Left kidney (tissue), 1 donor: ENCODE measurements at regions not wholly inside any gene's neighbourhood (a gene's known extent, or its start where the extent isn't known, plus 50 kb on each side); places are given as distances from the start of the nearest gene placed in this dataset.
"Not testable (repeated sequence)": the region's sequence is repeated elsewhere in the genome, so short reads cannot be mapped to it uniquely, and the experiment has no call there.

Experiments
- DNase-seq: peaks from one replicate; pipeline ENCODE4 v3.0.0-alpha.2; 2013

DNA sequence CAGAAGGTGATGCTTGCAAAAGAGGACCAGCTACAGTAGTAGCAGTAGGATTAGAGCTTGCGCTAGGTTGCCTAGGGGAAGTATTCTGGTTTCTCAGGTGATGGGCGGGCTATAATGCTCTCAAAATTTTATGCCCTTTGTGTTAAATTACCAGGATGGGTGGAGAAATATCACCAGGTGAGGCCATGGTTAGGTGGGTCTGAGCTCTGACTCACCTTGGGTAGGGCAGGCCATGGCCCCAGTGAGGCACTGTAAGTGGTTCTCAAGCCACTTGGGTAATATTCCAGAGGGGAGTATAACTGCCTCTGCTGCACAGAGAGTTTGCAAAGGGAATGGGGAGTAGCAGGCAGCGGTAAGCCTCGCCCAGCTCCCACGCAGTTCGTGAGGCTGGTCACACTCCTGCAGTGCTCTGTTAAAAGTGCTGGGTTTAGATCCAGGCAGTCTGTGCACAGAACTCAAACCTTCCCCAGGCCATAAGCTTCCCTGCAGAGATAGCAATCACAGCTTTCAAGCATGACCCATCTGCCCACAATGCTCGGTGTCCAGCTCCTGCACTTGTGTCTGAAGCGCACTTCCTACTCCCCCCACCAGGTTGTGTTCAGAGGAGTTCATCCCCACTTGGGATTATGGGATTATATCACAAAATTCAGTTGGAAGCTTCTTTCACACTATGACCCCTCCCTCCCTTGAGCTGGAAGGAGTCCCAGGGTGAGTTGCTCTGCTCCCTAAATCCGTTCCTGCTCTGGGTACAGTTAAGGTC is 575.0 kb downstream of the CHSY3 start:
- no peak for DNase-seq

DNA sequence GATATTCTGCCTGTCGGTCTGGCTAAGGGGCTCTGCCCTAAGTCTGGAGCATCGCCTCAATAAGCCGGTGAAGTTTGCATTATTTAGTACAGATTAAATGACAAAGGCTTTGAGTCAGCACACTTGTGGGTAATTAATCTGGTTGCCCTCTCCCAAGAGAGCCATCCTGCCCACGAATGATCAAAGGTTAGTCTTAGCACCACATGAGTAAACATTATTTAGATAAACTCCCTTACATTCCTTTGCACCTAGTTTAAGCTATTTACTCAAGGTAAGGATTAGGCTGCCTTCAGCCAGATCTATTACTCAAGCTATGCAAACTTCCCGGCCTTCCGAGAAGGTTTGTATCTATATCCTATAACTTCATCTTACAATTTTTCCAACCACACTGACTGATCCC is 572.1 kb downstream of the CHSY3 start:
- no peak for DNase-seq

DNA sequence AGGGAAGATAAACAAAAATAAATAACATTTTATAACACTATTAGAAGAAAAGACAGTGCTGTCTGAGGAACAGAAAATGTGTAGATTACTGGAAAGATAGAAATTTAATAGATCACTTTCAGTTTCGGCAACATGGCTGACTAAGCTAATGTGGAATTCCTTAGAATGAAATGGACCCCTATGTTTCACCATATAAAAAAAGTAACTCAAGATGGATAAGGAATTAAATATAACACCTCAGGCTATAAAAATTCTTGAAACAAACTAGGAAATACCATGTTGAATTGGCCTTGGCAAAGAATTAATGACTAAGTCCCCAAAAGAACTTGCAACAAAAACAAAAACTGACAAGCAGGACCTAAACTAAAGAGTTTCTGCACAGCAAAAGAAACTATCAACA is 558.3 kb downstream of the CHSY3 start:
- no peak for DNase-seq

DNA sequence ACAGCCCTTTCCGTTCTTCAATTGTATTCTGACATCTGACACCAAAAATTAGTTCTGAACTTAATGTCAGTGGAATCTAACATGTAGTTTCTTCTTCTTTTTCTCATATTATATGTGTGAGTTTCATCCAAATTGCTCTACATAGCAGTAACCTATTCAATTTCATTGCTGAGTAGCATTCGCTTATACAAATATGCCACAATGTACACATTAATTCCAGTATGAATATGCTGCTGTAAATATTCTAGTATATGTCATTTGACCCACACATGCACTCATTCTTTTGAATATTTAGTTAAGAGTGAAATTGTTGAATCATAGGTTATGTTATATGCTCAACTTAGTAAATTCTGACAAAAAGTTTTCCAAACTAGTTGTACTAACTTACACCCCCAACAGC is 550.9 kb downstream of the CHSY3 start:
- no peak for DNase-seq

DNA sequence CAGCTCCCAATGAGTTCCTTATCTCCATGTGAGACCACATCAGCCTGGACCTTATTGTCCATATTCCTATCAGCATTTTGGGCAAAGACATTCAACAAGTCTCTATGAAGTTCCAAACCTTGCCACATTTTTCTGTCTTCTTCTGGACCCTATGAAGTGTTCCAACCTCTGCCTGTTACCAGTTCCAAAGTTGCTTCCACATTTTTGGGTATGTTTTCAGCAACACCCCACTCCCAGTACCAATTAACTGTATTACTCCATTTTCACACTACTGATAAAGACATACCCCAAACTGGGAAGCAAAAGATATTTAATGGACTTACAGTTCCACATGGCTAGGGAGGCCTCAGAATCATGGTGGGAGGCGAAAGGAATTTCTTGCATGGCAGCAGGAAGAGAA is 548.5 kb downstream of the CHSY3 start:
- no peak for DNase-seq

DNA sequence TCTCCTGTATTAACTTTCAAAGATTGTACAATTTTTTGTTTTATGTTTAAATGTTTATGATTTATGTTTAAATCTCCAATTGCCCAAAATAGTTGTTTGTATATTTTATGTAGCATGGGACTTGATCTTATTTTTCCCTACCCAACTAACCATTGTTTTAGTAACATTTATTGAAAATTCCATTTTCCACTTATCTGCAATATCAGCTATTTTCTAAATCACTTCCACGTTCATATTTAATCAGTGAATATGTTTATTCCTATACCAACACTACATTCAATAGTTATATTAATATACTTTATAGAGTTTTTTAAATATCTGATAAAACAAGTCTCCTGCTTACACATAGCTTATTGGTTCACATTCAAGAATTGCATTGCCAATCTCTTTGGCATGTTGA is 532.2 kb downstream of the CHSY3 start:
- DNase-seq = no peak

DNA sequence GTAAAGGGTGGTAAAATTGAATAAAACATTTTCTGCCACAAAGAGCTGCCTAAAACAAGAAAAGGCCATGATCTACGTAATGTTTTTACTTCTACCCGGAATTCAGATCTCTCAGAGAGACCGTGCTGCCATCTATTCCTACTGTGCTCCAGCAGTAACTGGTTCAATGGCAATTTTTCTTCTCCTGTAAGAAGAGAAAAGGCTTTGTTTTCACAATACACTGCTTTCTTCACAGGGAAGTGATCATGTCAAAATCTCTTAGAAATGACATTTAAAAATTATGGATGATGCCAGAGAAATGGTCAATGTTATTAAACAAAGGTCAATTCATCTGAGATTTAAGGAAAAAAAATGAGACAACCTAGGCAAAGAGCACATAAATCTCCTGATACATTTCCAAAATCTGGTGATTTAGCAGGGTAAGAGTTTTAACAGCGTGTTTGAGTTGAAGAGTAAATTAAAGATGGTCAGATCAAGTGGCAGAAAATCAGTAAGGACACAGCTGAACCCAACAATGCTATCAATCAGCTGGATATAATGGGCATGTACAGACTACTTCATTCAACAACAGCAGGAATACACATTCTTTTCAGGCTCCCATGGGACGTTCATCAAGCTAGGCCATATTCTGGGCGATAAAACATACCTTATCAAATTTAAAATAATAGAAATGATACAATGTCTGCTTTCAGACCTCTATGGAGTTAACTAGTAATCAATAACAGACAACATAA is 523.1 kb downstream of the CHSY3 start:
- no peak for DNase-seq

DNA sequence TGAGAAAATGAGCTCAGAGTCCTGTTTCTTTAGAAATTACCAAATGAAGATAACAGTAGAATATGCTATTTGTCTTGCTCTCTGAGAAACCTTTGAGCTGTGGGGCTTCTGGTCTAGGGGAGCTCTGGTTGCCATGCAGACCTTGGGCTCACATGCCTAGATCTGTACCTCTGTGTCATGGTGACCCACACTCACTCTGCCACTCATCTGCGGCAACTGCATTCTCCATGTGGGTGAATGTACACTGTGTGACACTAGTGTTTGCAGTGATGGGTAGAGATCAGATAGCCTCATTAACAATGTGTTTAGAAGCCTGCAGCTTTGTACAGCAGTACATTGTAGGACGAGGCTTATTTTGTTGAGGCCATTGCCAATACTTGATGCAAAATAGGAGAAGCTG is 521.2 kb downstream of the CHSY3 start:
- DNase-seq = no peak

DNA sequence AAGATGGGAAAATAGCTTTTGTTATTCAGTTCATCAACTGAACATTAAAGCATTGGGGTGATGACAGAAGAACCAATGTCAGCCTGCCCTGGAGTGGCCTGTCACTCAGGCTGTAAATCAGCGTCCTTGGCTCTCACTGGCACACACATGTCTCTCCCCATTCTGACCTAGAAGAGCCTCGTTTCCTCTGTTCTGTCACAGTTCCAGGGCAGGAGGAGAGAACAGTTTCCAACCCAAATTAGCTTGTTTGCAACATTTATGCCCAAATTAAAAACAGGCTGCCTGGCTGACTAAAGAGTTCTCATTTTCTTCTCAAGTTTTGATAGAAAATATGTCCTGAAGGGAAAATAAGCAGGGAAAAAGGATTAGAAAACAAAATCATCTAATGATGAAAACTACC is 520.1 kb downstream of the CHSY3 start:
- DNase-seq = no peak

DNA sequence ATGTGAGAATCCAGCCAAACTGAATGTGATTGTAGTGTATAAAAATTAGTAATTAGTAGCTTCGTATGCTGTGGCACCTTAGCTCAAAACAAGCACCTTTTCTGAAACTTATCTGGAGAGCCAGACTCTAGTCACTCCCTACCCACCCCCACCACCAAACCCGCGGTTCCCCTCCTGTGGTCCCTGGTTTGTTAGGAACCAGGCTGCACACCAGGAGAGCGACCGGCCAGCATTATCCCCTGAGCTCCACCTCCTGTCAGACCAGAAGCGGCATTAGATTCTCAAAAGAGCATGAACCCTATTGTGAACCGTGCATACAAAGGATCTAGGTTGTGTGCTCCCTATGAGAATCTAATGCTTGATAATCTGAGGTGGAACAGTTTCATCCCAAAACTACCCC is 498.6 kb downstream of the CHSY3 start:
- no peak for DNase-seq

DNA sequence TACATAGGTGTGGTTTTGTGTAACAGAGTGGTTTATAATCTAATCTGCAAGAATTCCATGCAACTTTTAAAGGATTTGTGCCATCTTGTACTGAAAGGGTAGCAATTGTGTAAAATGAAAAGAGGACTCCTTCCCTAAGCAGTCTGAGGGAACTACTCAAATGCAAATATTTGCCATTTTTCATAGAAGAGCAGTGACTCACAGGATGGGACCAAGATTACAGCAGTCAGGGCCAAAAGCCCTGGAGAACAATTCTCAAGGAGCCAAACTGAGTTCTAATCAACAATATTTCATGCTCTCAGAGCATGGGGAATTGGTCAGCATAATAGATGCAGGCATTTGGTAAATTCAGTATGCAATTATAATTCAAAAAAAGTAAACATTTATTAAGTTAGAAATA is 495.8 kb downstream of the CHSY3 start:
- no peak for DNase-seq

DNA sequence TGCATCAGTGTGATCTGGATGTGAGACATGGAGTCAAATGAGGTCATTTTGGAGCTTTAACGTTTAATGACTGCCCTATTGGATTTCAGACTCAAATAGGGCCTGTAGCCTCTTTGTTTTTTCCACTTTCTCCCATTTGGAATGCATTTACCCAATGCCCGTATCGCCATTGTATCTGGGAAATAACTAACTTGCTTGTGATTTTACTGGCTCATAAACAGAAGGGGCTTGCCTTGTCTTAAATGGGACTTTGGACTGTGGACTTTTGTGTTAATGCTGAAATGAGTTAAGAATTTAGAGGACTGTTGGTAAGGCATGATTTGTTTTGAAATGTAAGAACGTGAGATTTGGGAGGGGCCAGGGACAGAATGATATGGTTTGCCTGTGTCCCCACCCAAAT is 494.6 kb downstream of the CHSY3 start:
- no peak for DNase-seq

DNA sequence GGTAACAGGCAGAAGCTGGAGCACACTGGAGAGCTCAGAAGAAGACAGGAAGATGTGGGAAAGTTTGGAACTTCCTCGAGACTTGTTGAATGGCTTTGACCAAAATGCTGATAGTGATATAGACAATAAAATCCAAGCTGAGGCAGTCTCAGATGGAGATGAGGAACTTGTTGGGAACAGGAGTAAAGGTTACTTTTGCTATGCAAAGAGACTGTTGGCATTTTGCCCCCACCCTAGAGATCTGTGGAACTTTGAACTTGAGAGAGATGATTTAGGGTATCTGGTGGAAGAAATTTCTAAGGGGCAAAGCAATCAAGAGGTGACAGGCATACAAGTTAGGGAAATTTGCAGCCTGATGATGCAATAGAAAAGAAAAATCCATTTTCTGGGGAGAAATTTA is 493.5 kb downstream of the CHSY3 start:
- not testable (repeated sequence) for DNase-seq

DNA sequence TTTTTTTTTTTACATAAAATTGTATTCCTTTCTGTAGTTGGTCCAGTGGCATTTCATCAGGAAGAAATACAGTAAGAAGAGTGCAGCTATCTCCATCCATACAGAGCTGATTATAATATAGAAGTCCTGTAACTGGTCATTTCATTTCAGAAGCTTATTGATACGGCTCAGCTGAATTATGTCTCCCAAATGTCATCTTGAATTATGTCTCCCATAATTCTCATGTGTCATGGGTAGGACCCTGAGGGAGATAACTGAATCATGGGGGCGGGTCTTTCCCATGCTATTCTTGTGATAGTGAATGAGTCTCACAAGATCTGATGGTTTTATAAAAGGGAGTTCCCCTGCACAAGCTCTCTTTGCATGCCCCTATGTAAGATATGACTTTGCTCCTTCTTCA is 492.9 kb downstream of the CHSY3 start:
- no peak for DNase-seq

DNA sequence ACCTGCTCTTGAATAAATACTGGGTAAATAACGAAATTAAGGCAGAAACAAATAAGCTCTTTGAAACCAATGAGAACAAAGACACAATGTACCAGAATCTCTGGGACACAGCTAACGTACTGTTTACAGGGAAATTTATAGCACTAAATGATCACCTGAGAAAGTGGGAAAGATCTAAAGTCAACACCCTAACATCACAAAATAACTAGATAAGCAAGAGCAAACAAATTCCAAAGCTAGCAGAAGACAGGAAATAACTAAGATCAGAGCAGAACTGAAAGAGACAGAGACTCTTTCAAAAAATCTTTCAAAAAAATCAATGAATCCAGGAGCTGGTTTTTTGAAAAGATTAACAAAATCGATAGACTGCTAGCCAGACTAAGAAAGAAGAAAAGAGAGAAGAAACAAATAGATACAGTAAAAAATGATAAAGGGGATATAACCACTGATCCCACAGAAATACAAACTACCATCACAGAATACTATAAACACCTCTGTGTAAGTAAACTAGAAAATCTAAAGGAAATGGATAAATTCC is 487.5 kb downstream of the CHSY3 start:
- not testable (repeated sequence) for DNase-seq

DNA sequence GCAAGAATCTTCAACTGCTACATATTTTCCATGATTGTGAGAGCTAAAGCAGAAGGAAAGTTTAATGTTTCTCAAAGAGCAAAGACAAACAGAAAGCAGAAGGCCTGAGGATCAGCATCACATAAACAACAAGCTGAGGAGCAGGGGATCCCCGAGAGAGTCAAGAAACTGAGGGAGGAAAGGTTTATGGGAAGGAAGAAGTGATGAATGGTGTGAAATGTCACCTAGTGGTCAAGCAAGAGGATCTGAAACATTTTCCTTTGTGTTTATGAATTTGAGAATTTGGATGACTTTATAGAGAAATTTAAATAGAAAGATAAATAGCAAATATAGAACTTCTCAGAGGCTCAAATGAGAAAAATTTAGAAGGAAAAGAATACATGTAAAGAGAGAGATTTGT is 481.9 kb downstream of the CHSY3 start:
- no peak for DNase-seq

DNA sequence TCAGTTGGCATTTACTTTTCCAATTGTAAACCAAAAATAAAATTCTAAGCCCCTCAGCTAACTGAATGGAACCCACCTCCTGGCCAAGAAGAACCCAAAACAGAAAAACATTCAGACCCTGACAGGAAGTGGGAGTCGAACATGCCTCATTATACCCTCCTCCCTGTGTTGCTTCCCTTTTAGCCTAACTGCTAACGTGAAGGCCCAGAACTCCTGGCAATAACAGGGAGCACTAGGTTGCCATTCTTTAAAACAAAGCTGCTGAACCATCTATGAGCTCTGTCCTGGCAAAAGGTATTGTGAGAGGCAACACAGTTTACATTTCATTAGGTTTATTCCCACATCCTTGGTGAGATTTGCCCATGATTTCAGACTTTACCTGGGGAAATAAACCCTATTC is 481.4 kb downstream of the CHSY3 start:
- no peak for DNase-seq

DNA sequence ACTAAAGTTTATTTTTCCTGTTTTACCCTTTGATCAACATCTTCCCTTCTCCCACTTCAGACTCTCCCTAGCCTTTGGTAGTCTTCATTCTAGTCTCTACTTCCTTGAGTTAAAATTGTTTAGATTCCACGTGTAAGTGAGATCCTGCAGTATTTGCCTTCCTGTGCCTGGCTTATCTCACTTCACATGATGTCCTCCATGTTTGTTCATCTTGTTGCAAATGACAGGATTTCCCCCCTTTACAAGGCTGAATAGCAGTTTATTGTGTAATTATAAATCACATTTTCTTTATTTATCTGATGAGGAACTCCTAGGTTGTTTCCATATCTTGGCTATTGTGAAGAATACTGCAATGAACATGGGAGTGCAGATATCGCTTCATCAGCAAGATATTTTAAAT is 461.7 kb downstream of the CHSY3 start:
- DNase-seq = no peak

DNA sequence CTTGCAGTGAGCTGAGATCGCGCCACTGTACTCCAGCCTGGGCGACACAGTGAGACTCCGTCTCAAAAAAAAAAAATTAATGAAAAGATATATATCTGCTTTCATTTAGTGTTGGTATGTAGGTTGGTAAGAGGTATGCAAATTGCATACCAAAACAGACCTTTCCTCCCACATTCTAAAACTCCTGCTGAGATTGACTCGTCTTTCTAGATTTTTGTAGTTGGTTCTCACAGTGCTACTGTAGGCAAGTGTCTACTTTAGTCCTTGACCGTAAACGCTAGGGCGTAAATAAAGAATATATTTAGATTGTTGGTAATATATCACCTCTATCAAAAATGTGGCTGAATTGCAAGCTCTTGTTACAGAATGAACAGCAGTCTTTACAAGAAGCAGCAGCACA is 445.9 kb downstream of the CHSY3 start:
- no peak for DNase-seq

DNA sequence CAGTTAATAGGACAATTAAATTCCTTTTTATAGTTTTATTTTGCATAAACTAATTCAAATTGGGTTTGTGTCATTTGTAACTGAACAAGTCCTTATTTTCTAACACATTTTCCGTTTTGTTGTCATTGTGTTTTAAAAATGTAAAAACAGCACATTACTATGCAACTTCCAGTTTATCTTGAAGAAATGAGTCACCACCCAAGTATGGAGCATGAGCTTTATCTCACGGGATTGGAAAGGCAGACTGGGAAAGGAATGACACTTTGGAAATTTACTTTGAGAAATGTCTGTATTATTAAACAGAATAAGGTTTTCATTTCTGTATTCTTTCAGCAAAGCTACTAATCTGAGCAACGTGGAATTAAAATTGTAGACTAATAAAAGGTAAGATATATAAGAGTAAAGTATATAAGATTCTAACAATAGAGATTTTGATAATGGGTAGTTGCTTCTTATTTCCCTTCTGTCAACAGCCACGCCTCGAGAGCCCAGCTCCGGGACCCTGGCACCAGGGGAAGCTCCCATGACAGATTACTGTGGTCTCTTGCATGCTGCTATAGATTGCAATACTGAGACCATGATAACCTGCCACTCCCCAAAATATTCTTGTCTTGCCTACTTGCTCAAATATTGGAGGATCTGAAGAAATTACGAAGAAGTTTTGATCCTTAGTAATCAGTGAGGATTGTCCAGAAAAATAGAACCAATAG is 433.1 kb downstream of the CHSY3 start:
- no peak for DNase-seq

DNA sequence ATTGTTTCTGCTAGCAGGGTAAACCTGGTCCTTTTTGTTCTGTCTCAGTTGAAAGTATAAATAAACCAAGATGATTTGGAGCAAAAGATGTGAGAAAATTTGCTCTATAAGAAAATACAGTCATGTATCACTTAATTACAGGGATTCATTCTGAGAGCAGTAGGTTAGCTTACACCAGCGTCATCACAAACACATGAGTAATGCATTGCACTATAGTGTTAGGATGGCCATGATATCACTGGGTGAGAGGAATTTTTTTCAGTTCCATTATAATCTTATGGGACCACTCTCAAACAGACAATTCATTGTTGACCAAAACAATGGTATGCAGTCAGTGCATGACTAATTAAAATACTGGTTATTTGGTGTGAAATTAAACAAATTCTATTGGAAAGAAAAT is 430.9 kb downstream of the CHSY3 start:
- DNase-seq = no peak

DNA sequence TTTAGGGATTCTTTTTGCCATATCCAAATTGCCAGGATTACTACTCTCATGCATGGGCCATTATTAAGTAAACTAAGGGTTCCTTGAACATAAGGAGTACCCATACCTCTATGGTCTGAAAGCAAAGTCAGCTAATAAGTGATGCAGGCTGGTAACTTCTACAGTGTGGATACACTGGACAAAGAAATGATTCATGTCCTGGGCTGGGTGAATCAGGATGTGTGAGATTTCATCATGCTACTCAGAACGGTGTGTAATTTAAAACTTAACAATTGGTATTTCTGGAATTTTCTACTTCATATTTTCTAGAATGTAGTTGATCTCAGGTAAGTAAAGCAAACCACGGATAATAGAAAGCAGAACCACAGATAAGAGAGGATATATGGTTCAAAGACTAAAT is 428.8 kb downstream of the CHSY3 start:
- no peak for DNase-seq

DNA sequence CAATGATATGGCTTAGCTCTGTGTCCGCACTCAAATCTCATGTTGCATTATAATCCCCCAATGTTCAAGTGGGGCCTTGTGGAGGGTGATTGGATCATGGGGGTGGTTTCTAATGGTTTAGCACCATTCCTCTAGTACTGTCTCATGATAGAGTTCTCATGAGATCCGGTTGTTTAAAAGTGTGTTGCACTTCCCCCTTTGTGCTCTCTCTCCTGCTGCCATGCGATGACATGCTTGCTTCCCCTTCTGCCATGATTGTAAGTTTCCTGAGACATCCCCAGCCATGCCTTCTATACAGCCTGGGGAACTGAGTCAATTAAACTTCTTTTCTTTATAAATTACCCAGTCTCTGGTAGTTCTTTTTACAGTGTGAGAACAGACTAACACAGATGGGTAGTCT is 427.1 kb downstream of the CHSY3 start:
- DNase-seq = no peak
